Neuronal stem cell (in vitro differentiated cells): ENCODE measurements at regions not wholly inside any gene's neighbourhood (a gene's known extent, or its start where the extent isn't known, plus 50 kb on each side); places are given as distances from the start of the nearest gene placed in this dataset.

Source experiments
- DNase-seq: peaks from one replicate; pipeline ENCODE4 v3.0.0-alpha.2; 2013; ENCODE audit warnings: low spot score
- H2AFZ ChIP-seq: one replicate; pipeline ENCODE4 v1.6.1; 2013; ENCODE audit warnings: mild to moderate bottlenecking, low read length, inconsistent platforms
- H2AK5ac ChIP-seq: 2 replicates; pipeline ENCODE4 v1.6.1; 2013; ENCODE audit warnings: low read depth, mild to moderate bottlenecking, inconsistent platforms, low read length, moderate library complexity, mixed read lengths
- H2BK120ac ChIP-seq: 2 replicates; pipeline ENCODE4 v1.6.1; 2013; ENCODE audit warnings: low read depth, mild to moderate bottlenecking, inconsistent platforms, low read length, moderate library complexity, mixed read lengths
- H2BK12ac ChIP-seq: one replicate; pipeline ENCODE4 v1.6.1; 2013; ENCODE audit warnings: low read length, inconsistent platforms
- H2BK15ac ChIP-seq: 2 replicates; pipeline ENCODE4 v1.6.1; 2013; ENCODE audit warnings: mild to moderate bottlenecking, low read length, inconsistent platforms, mixed read lengths
- H2BK5ac ChIP-seq: one replicate; pipeline ENCODE4 v1.6.1; 2013; ENCODE audit warnings: inconsistent platforms, mild to moderate bottlenecking, low read length, moderate library complexity
- H3K14ac ChIP-seq: one replicate; pipeline ENCODE4 v1.6.1; 2013; ENCODE audit warnings: low read length, inconsistent platforms
- H3K18ac ChIP-seq: 2 replicates; pipeline ENCODE4 v1.6.1; 2013; ENCODE audit warnings: low read length, inconsistent platforms
- H3K23ac ChIP-seq: 2 replicates; pipeline ENCODE4 v1.6.1; 2013; ENCODE audit warnings: low read depth, mild to moderate bottlenecking, mixed read lengths, low read length, inconsistent platforms; ENCODE audit not compliant: poor library complexity
- H3K27ac ChIP-seq: replicated peaks from 3 replicates; pipeline ENCODE4 v1.5.1; 2013; ENCODE audit warnings: low read length, inconsistent platforms
- H3K27me3 ChIP-seq, 3 experiments: 2 replicates each; pipeline ENCODE4 v1.6.1; 2013; ENCODE audit warnings: low read length in 3 of 3, mild to moderate bottlenecking in 2 of 3, inconsistent platforms in 1 of 3, low read depth in 1 of 3, mixed read lengths in 1 of 3, moderate library complexity in 1 of 3; ENCODE audit not compliant: control insufficient read depth in 3 of 3, insufficient read depth in 3 of 3
- H3K36me3 ChIP-seq, 2 donors: replicated peaks in 1 of 2; 2 replicates each; pipeline ENCODE4 v1.6.1; 2013; ENCODE audit warnings: low read length in 2 of 2; ENCODE audit not compliant: control insufficient read depth in 2 of 2, insufficient read depth in 2 of 2
- H3K4ac ChIP-seq: 2 replicates; pipeline ENCODE4 v1.6.1; 2013; ENCODE audit warnings: inconsistent platforms, mild to moderate bottlenecking, low read length, moderate library complexity
- H3K4me1 ChIP-seq, 2 donors: 1 replicate in 1 of 2; 2 replicates in 1 of 2; pipeline ENCODE4 v1.6.1; 2013; ENCODE audit warnings: low read length in 2 of 2, low read depth in 1 of 2; ENCODE audit not compliant: control insufficient read depth in 2 of 2, insufficient read depth in 1 of 2
- H3K4me2 ChIP-seq: one replicate; pipeline ENCODE4 v1.6.1; 2013; ENCODE audit warnings: mild to moderate bottlenecking, low read length, inconsistent platforms; ENCODE audit not compliant: insufficient read depth, poor library complexity, severe bottlenecking
- H3K4me3 ChIP-seq, 2 donors: 2 replicates each; pipeline ENCODE4 v1.5.1; 2013; ENCODE audit warnings: low read length in 2 of 2, mild to moderate bottlenecking in 2 of 2, inconsistent platforms in 1 of 2, moderate library complexity in 1 of 2
- H3K79me1 ChIP-seq: one replicate; pipeline ENCODE4 v1.6.1; 2013; ENCODE audit warnings: low read depth, mild to moderate bottlenecking, inconsistent platforms, low read length, moderate library complexity
- H3K9ac ChIP-seq: one replicate; pipeline ENCODE4 v1.6.1; 2013; ENCODE audit warnings: mild to moderate bottlenecking, low read depth, low read length, inconsistent platforms; ENCODE audit not compliant: poor library complexity
- H3K9me3 ChIP-seq, 2 donors: replicated peaks in 1 of 2; 2 replicates each; pipeline versions ENCODE3 to v1.6.1; 2013; ENCODE audit warnings: low read length in 2 of 2, mild to moderate bottlenecking in 2 of 2, inconsistent platforms in 1 of 2, low read depth in 1 of 2, mixed read lengths in 1 of 2, moderate library complexity in 1 of 2; ENCODE audit not compliant: control insufficient read depth in 2 of 2, insufficient read depth in 1 of 2
- H4K8ac ChIP-seq: one replicate; pipeline ENCODE4 v1.6.1; 2013; ENCODE audit warnings: low read depth, mild to moderate bottlenecking, inconsistent platforms, low read length, moderate library complexity
- H4K91ac ChIP-seq: one replicate; pipeline ENCODE4 v1.6.1; 2013; ENCODE audit warnings: low read length, low read depth, mild to moderate bottlenecking, inconsistent platforms; ENCODE audit not compliant: poor library complexity
- WGBS, 2 donors: extraction: QIAGEN DNeasy Blood & Tissue Kit; methylation state at CpG; one replicate each; pipeline ENCODE4 v1.1.7; 2013; ENCODE audit warnings: missing lambda C conversion rate in 2 of 2, mixed read lengths in 1 of 2; ENCODE audit not compliant: insufficient read length in 2 of 2, insufficient replicate concordance in 1 of 2; ENCODE audit errors: extremely low coverage in 2 of 2; 5-methylcytosine and 5-hydroxymethylcytosine counted together

DNA sequence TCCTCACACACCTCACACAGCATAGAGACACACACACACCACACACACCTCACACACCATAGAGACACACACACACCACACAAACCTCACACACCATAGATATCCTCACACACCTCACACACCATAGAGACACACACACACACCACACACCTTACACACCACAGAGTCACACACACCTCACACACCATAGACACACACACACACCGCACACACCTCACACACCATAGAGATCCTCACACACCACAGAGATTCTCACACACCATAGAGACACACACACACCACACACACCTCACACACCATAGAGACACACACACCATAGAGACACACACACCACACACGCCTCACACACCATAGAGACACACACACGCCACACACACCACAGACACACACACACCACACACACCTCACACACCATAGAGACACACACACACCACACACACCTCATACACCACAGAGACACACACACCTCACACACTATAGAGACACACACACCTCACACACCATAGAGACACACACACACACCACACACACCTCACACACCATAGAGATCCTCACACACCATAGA is 270.6 kb downstream of the CYRIA start:
- Histone ChIP-seq H2AFZ (no peak overlapping the region), H3K27me3 (peaks cover 0 to 2% (median 0%) of the 10 kb centered on the region in 3 experiments), H3K4ac (peak overlapping the region; percentile 46), H3K4me2 (no peak overlapping the region), H3K18ac (no peak overlapping the region), H2AK5ac (peak overlapping the region; percentile 26), H3K79me1 (no peaks in the 10 kb centered on the region), H4K8ac (no peak overlapping the region), H3K9ac (peak overlapping the region; percentile 44), H4K91ac (peak overlapping the region; percentile 89), H3K14ac (no peak overlapping the region), H3K9me3 (no peaks in the 10 kb centered on the region), H3K23ac (peak overlapping the region; percentile 45), H3K4me3 (peak overlapping the region in 1 of 2 donors; percentile 63), H2BK5ac (no peak overlapping the region), H3K36me3 (peaks cover 0 to 2% of the 10 kb centered on the region in 2 donors), H2BK15ac (peak overlapping the region; percentile 35), H2BK12ac (peak overlapping the region; percentile 99), H2BK120ac (no peak overlapping the region), H3K27ac (no peak overlapping the region), H3K4me1 (peaks cover 10 to 14% of the 10 kb centered on the region in 2 donors)
- DNase-seq: no peak
- WGBS, 2 donors: 100% methylated on average over 1 of the region's 3 CpGs; no CpG with 5 or more reads in 1 of the 2 donors

DNA sequence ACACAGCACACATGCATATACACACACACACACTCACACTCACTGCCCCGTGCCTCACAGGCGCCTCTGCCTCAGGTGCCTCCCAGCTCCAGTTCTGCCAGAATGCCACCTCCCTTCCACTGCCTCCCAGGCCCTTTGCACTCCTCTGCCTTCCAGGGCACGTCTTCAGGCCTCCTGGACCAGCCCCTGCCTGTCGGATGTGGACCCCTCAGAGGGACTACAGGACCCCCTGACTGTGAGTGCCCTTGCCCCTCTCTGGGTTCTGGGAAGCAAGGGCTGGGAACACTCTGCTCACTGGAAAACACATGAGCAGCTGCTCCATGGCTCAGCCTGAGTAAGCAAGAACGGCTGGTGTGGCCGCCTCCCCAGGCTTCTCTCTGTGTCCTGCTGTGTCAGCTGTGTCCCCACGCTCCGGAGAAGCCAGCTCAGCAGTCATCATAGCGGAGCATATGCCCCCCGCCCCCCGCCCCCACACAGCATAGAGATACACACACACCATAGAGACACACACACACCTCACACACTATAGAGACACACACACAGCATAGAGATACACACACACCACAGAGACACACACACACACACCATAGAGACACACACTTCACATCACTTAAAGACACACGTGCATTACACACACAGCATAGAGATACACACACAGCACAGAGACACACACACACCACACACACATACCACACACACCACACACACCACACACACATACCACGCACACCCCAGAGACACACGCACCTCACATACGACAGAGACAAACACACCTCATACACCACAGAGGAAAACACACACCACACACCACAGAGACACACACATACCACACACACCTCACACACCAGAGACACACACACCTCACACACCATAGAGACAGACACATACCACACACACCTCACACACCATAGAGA is 271.3 kb downstream of the CYRIA start:
- Histone ChIP-seq H3K18ac (peak overlapping the region; percentile 88), H2BK12ac (peak overlapping the region; percentile 99), H3K79me1 (no peaks in the 10 kb centered on the region), H3K27ac (no peak overlapping the region), H2BK120ac (no peak overlapping the region), H2BK5ac (no peak overlapping the region), H3K4me2 (no peak overlapping the region), H3K36me3 (peaks cover 0 to 2% of the 10 kb centered on the region in 2 donors), H4K8ac (peak overlapping the region; percentile 6), H3K4ac (peak overlapping the region; percentile 46), H3K27me3 (peaks cover 0 to 2% (median 0%) of the 10 kb centered on the region in 3 experiments), H3K14ac (peak overlapping the region; percentile 25), H3K9ac (peak overlapping the region; percentile 54), H3K23ac (peak overlapping the region; percentile 45), H3K9me3 (no peaks in the 10 kb centered on the region), H3K4me3 (peak overlapping the region in 1 of 2 donors; percentile 63), H4K91ac (peak overlapping the region; percentile 89), H2AFZ (peak overlapping the region; percentile 86), H3K4me1 (peaks cover 10 to 14% of the 10 kb centered on the region in 2 donors), H2BK15ac (peak overlapping the region; percentile 99), H2AK5ac (peak overlapping the region; percentile 67)
- WGBS, 2 donors: 100% methylated on average over 3 of the region's 15 CpGs; no CpG with 5 or more reads in 1 of the 2 donors
- no peak for DNase-seq

DNA sequence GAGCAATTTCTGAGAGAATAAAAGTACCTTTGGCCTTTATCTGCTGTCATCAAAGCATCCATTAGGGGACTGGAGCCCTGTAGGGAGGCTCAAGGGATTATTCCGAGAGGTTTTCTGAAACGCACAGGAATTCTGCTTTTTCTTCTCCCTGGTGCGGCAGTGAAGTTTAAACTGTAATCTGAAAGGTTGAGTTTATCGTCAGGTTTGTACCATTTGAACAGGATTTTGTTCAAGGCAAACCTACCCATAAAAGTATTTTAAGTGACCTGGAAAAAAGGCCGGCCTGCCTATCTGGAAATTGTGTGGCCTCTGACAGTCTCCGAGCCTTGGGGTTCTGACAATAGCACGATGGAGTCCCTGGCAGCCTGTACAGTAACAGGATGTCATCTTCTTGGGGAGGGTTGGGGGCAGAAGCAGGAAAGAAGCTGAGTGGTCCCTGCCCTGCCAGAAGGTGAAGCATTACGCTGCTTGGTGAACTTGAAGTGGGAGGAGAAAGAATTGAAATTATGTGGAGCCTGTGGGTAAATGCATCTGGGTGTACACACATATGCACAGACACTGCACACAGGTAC is 272.0 kb downstream of the CYRIA start:
- H2AK5ac ChIP-seq: peak overlapping the region; percentile 67
- H3K27ac ChIP-seq: no peak overlapping the region
- no peak for DNase-seq
- H3K4me3 ChIP-seq: no peak overlapping the region
- H3K4ac ChIP-seq: no peak overlapping the region
- H3K4me1 ChIP-seq: peaks cover 10 to 14% of the 10 kb centered on the region in 2 donors
- peak overlapping the region; percentile 1 for H3K23ac ChIP-seq
- peaks cover 0 to 2% of the 10 kb centered on the region in 2 donors for H3K36me3 ChIP-seq
- H3K27me3 ChIP-seq: peaks cover 0 to 2% (median 0%) of the 10 kb centered on the region in 3 experiments
- no peak overlapping the region for H2BK5ac ChIP-seq
- H3K18ac ChIP-seq: peak overlapping the region; percentile 88
- peak overlapping the region; percentile 76 for H2BK12ac ChIP-seq
- no peak overlapping the region for H2BK120ac ChIP-seq
- no CpG with 5 or more reads among the region's 8 CpGs for WGBS, 2 donors
- peak overlapping the region; percentile 99 for H2BK15ac ChIP-seq
- H3K4me2 ChIP-seq: no peak overlapping the region
- no peak overlapping the region for H3K14ac ChIP-seq
- peak overlapping the region; percentile 17 for H3K9ac ChIP-seq
- H4K91ac ChIP-seq: no peak overlapping the region
- no peaks in the 10 kb centered on the region for H3K9me3 ChIP-seq
- H2AFZ ChIP-seq: peak overlapping the region; percentile 86
- H4K8ac ChIP-seq: peak overlapping the region; percentile 6
- no peaks in the 10 kb centered on the region for H3K79me1 ChIP-seq
